DMS114 treated with DMSO at 0.1 percent for 48 hours (cell line): ENCODE measurements at regions not wholly inside any gene's neighbourhood (a gene's known extent, or its start where the extent isn't known, plus 50 kb on each side); places are given as distances from the start of the nearest gene placed in this dataset.

Experiments
- DNase-seq: peaks from one replicate; lab custom pipeline; 2025; ENCODE audit not compliant: unreplicated experiment; lab: John Stamatoyannopoulos, UW

- DNase-seq = no peak
These were observed 312.6 kb downstream of the SKIDA1 start for GRCh38 chr10:21212912-21213311.

- DNase-seq = no peak
These were observed 313.1 kb downstream of the SKIDA1 start for GRCh38 chr10:21212348-21212747.

- DNase-seq = no peak
These were observed 312.4 kb upstream of the NEBL start for GRCh38 chr10:21209495-21209894.

- DNase-seq = no peak
These were observed 311.7 kb upstream of the NEBL start for GRCh38 chr10:21208666-21209316.

- no peak for DNase-seq
These were observed 310.9 kb upstream of the NEBL start for GRCh38 chr10:21207852-21208646.

GRCh38 chr10:21205328-21205727, 308.2 kb upstream of the NEBL start:
- DNase-seq = no peak

- no peak for DNase-seq
These were observed 306.5 kb upstream of the NEBL start for GRCh38 chr10:21203473-21204107.

GRCh38 chr10:21202776-21203462, 305.8 kb upstream of the NEBL start:
- DNase-seq = no peak

GRCh38 chr10:21199501-21199900, 302.4 kb upstream of the NEBL start:
- DNase-seq = no peak

- DNase-seq = no peak
These were observed 300.7 kb upstream of the NEBL start for GRCh38 chr10:21197838-21198237.

- DNase-seq = no peak
These were observed 299.8 kb upstream of the NEBL start for GRCh38 chr10:21196822-21197395.

GRCh38 chr10:21195252-21195651, 298.1 kb upstream of the NEBL start:
- no peak for DNase-seq

GRCh38 chr10:21194510-21194993, 297.4 kb upstream of the NEBL start:
- DNase-seq = no peak

- no peak for DNase-seq
These were observed 296.1 kb upstream of the NEBL start for GRCh38 chr10:21193196-21193595.

- no peak for DNase-seq
These were observed 294.4 kb upstream of the NEBL start for GRCh38 chr10:21191512-21191911.

- no peak for DNase-seq
These were observed 287.9 kb upstream of the NEBL start for GRCh38 chr10:21184984-21185383.

- DNase-seq = no peak
These were observed 287.1 kb upstream of the NEBL start for GRCh38 chr10:21184216-21184615.

- DNase-seq = no peak
These were observed 285.9 kb upstream of the NEBL start for GRCh38 chr10:21183025-21183424.

- no peak for DNase-seq
These were observed 284.3 kb upstream of the NEBL start for GRCh38 chr10:21181451-21181850.

- no peak for DNase-seq
These were observed 283.5 kb upstream of the NEBL start for GRCh38 chr10:21180604-21181003.

- DNase-seq = no peak
These were observed 279.9 kb upstream of the NEBL start for GRCh38 chr10:21176934-21177480.
